Hematopoietic multipotent progenitor cell treated with erythropoietin and hydrocortisone succinate and interleukin-3 and kit ligand, for 17 days (in vitro differentiated cells): ENCODE measurements at regions not wholly inside any gene's neighbourhood (a gene's known extent, or its start where the extent isn't known, plus 50 kb on each side); places are given as distances from the start of the nearest gene placed in this dataset.

Experiments
- DNase-seq: peaks from one replicate; pipeline ENCODE4 v3.0.0-alpha.2; 2015; ENCODE audit warnings: low spot score

- no peak for DNase-seq
These were observed 242.0 kb upstream of the TANK start for GRCh38 chr2:160918258-160918657.

- no peak for DNase-seq
These were observed 241.2 kb upstream of the TANK start for GRCh38 chr2:160918906-160919503.

- no peak for DNase-seq
These were observed 240.2 kb upstream of the TANK start for GRCh38 chr2:160920061-160920460.

- DNase-seq = no peak
These were observed 239.4 kb upstream of the TANK start for GRCh38 chr2:160920791-160921303.

GRCh38 chr2:160921386-160921964 is 238.8 kb upstream of the TANK start:
- no peak for DNase-seq

GRCh38 chr2:160924936-160925353 is 235.3 kb upstream of the TANK start:
- DNase-seq = no peak

- no peak for DNase-seq
These were observed 234.3 kb upstream of the TANK start for GRCh38 chr2:160925956-160926355.

- DNase-seq = no peak
These were observed 232.9 kb upstream of the TANK start for GRCh38 chr2:160927324-160927723.

GRCh38 chr2:160928854-160929301 is 231.3 kb upstream of the TANK start:
- no peak for DNase-seq

GRCh38 chr2:160931531-160931930 is 228.7 kb upstream of the TANK start:
- no peak for DNase-seq

- no peak for DNase-seq
These were observed 227.3 kb upstream of the TANK start for GRCh38 chr2:160932960-160933359.

- DNase-seq = no peak
These were observed 226.0 kb upstream of the TANK start for GRCh38 chr2:160934263-160934662.

GRCh38 chr2:160934991-160935390 is 225.2 kb upstream of the TANK start:
- no peak for DNase-seq

- no peak for DNase-seq
These were observed 224.0 kb upstream of the TANK start for GRCh38 chr2:160936044-160936806.

- no peak for DNase-seq
These were observed 220.0 kb upstream of the TANK start for GRCh38 chr2:160940271-160940670.

- no peak for DNase-seq
These were observed 219.5 kb upstream of the TANK start for GRCh38 chr2:160940699-160941098.

- DNase-seq = no peak
These were observed 218.9 kb upstream of the TANK start for GRCh38 chr2:160941290-160941846.

- no peak for DNase-seq
These were observed 217.6 kb upstream of the TANK start for GRCh38 chr2:160942476-160943142.

- DNase-seq = no peak
These were observed 216.8 kb upstream of the TANK start for GRCh38 chr2:160943414-160943813.

- DNase-seq = no peak
These were observed 207.6 kb upstream of the TANK start for GRCh38 chr2:160952464-160953254.

GRCh38 chr2:160955578-160955977 is 204.7 kb upstream of the TANK start:
- no peak for DNase-seq
